Activated naive CD8-positive, alpha-beta T cell treated with anti-CD3 and anti-CD28 coated beads, Interleukin-2, amount 10 ng/mL, durations not matched to agents 7 days and 5 days (primary cell): ENCODE measurements at regions not wholly inside any gene's neighbourhood (a gene's known extent, or its start where the extent isn't known, plus 50 kb on each side); places are given as distances from the start of the nearest gene placed in this dataset.

Experiments used
- ATAC-seq: fragments of 150-1000 bp; cut with Tn5 transposase; one replicate; pipeline ENCODE4 v1.10.0; 2021; ENCODE audit warnings: low read depth, moderate library complexity
- POLR2A ChIA-PET: fragments of 350-600 bp; sonication (Branson Sonifier 250); formaldehyde crosslinking; loops from one replicate; lab custom pipeline; 2021; ENCODE audit warnings: antibody characterized with exemption; lab: Charles Lee
- DNase-seq: peaks from one replicate; pipeline ENCODE4 v3.0.0; 2021
- H3K27ac Mint-ChIP-seq: one replicate; pipeline ENCODE4 v1.8.0; 2022; ENCODE audit warnings: mild to moderate bottlenecking, mixed read lengths
- H3K27me3 Mint-ChIP-seq: one replicate; pipeline ENCODE4 v1.8.0; 2022; ENCODE audit warnings: mild to moderate bottlenecking, moderate library complexity, mixed read lengths
- H3K36me3 Mint-ChIP-seq: one replicate; pipeline ENCODE4 v1.8.0; 2021; ENCODE audit warnings: mild to moderate bottlenecking, mixed read lengths
- H3K4me1 Mint-ChIP-seq: one replicate; pipeline ENCODE4 v1.8.0; 2021; ENCODE audit warnings: mixed read lengths
- H3K4me3 Mint-ChIP-seq: one replicate; pipeline ENCODE4 v1.8.0; 2022; ENCODE audit warnings: mild to moderate bottlenecking, moderate library complexity, mixed read lengths
- H3K9me3 Mint-ChIP-seq: one replicate; pipeline ENCODE4 v1.8.0; 2021; ENCODE audit warnings: mixed read lengths

DNA sequence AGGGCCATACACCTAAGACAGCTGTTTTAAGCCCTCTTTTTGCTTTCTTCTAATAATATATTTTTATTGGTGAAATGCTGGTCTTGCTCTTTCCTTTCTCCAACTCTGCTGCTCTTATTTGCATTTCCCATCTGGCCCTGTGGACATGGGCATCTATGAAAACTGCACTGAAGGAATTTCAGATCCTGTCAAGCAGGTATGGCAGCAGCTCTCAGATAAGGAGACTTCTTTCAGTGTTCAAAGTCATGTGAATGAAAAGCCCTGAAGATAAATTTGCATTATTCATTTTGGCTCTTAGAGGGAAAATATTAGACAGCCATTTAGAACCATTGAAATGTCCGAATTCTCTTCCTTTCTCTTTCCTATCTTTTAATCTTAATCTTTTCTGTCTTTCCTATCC is 668.0 kb upstream of the RIOK2 start:
- POLR2A ChIA-PET: no interaction called here
- Mint-ChIP-seq H3K27ac (no peak overlapping the region), H3K4me3 (no peak overlapping the region), H3K27me3 (no peaks in the 10 kb centered on the region), H3K36me3 (no peaks in the 10 kb centered on the region), H3K4me1 (no peaks in the 10 kb centered on the region), H3K9me3 (no peaks in the 10 kb centered on the region)
- DNase-seq (no peak), ATAC-seq (no peak)

DNA sequence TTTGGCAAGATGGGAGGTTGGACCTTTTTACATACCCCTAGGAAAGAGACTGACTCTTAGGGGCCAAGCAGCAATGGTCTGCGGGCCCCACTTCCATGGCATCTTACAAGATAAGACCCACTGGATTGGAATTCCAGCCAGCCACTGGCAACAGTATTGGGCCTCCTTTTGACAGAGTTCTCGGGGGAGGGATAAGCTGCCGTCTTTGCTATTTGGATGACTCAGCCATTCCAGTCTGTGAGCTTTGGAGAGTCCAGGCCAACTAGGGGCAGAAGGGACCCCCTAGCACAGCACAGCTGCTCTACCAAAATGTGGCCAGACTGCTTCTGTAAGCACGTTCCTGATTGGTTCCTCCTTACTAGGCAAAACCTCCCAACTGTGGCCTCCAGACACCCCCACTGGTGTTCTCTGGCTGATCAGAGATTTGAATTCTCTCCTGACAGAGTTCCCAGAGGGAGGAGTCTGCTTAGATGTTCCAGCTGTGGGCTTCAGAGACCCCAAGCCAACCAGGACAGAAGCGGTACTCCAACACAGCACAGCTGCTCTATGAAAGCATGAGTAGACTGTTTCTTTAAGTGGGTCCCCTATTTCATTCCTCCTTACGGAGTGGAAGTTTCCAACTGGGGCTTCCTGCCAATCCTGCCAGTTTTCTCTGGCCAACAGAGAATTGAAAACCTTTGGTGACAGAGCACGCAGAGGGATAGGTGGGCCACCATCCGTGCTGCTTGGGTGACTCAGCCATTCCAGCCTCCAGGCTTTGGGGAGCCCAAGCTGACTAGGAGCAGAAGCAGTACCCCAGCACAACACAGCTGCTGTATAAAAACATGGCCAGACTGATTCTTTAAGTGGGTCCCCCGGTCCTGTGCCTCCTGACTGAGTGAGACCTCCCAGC is 672.1 kb upstream of the RIOK2 start:
- H3K4me3 Mint-ChIP-seq: no peak overlapping the region
- H3K9me3 Mint-ChIP-seq: peaks cover 5% of the 10 kb centered on the region
- no peak overlapping the region for H3K27ac Mint-ChIP-seq
- no peak for ATAC-seq
- DNase-seq: no peak
- H3K4me1 Mint-ChIP-seq: no peaks in the 10 kb centered on the region
- POLR2A ChIA-PET: no interaction called here
- no peaks in the 10 kb centered on the region for H3K27me3 Mint-ChIP-seq
- H3K36me3 Mint-ChIP-seq: no peaks in the 10 kb centered on the region

DNA sequence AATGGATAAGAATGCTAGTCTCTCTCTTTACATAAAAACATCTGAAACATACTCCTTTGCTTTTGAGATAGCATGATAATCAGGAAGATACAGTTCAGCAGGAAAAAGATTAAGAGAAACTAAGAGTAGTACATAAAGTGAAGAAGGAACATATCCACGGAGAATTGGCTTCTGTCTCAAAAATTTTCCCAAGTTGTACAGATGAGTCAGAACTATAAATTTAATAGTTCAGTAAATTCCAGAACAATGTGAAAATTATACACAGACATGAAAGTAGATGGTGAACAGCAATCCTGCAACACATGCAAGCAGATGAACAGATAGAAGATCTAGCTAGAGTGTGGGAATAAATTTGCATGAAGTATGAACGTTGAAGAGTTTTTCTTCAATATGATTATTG is 691.4 kb upstream of the RIOK2 start:
- Mint-ChIP-seq H3K9me3 (no peaks in the 10 kb centered on the region), H3K4me1 (no peaks in the 10 kb centered on the region), H3K27ac (no peak overlapping the region), H3K36me3 (no peaks in the 10 kb centered on the region), H3K27me3 (no peaks in the 10 kb centered on the region), H3K4me3 (no peak overlapping the region)
- POLR2A ChIA-PET: no interaction called here
- DNase-seq: no peak
- ATAC-seq: no peak

DNA sequence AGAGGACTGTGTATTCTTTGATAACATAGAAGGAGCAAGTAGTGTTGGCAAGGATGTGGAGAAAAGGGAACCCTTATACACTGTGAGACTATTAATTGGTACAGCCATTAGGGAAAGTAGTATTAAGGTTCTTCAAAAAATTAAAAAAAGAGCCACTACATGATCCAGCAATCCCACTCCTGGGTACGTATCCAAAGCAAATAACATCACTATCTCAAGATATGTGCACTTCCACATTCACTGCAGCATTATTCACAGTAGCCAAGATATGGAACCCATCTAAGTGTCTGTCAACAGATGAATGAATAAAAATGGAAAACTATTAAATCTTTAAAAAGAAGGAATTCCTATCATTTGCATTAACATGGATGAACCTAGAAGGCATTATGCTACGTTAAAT is 693.2 kb upstream of the RIOK2 start:
- Mint-ChIP-seq H3K36me3 (no peaks in the 10 kb centered on the region), H3K27me3 (no peaks in the 10 kb centered on the region), H3K9me3 (no peaks in the 10 kb centered on the region), H3K4me1 (no peaks in the 10 kb centered on the region), H3K27ac (no peak overlapping the region), H3K4me3 (no peak overlapping the region)
- ATAC-seq (no peak), DNase-seq (no peak)
- POLR2A ChIA-PET: no interaction called here

GRCh38 chr5:97877588-97877987 is 694.5 kb upstream of the RIOK2 start:
- no peak overlapping the region for H3K4me3 Mint-ChIP-seq
- H3K27ac Mint-ChIP-seq: no peak overlapping the region
- no peaks in the 10 kb centered on the region for H3K36me3 Mint-ChIP-seq
- no peaks in the 10 kb centered on the region for H3K27me3 Mint-ChIP-seq
- H3K4me1 Mint-ChIP-seq: no peaks in the 10 kb centered on the region
- no peak for ATAC-seq
- POLR2A ChIA-PET: no interaction called here
- H3K9me3 Mint-ChIP-seq: no peaks in the 10 kb centered on the region
- DNase-seq: no peak

DNA sequence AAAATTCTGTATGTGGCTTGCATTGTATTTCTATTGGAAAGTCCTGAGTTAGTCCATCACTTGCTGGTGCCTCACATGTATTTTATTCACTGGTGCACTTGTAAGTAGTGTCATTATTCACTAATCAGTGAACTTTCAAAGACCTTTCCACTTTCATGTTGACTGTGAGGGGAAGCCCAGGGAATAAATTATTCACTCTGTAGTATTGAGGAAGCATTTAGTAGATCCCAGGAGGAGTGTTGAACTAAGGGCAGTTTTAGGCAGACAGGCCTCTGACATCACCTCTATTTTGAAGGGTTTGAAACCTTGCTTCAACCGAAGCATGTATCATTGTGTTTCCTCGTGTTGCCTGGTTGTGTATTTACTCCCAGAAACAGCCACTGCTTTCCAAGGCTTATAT is 705.4 kb upstream of the RIOK2 start:
- H3K27ac Mint-ChIP-seq: no peak overlapping the region
- H3K9me3 Mint-ChIP-seq: no peaks in the 10 kb centered on the region
- H3K36me3 Mint-ChIP-seq: no peaks in the 10 kb centered on the region
- ATAC-seq (no peak), DNase-seq (no peak)
- no peaks in the 10 kb centered on the region for H3K4me1 Mint-ChIP-seq
- POLR2A ChIA-PET: no interaction called here
- H3K27me3 Mint-ChIP-seq: no peaks in the 10 kb centered on the region
- no peak overlapping the region for H3K4me3 Mint-ChIP-seq

- Mint-ChIP-seq H3K9me3 (no peaks in the 10 kb centered on the region), H3K4me3 (no peak overlapping the region), H3K4me1 (no peaks in the 10 kb centered on the region), H3K36me3 (no peaks in the 10 kb centered on the region), H3K27ac (no peak overlapping the region), H3K27me3 (no peaks in the 10 kb centered on the region)
- no peak for DNase-seq
- POLR2A ChIA-PET: no interaction called here
- no peak for ATAC-seq
These were observed 708.9 kb upstream of the RIOK2 start for GRCh38 chr5:97891971-97892370.

DNA sequence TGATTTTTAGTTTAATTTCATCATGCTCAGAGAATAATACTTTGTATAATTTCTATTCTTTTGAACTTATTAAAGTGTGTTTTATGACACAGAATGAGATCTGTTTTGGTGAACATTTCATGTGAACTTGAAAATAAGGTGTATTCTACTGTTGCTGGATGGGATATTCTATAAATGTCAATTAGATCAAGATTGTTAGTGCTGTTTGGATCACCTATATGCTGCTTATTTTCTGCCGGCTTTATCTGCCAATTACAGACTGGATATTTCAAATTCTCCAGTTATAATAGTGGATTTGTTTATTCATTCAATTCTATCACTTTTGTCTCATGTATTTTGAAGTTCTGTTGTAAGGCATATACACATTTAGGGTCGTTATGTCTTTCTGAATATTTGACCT is 720.7 kb upstream of the RIOK2 start:
- H3K27me3 Mint-ChIP-seq: no peaks in the 10 kb centered on the region
- H3K4me3 Mint-ChIP-seq: no peak overlapping the region
- no peaks in the 10 kb centered on the region for H3K36me3 Mint-ChIP-seq
- POLR2A ChIA-PET: no interaction called here
- DNase-seq (no peak), ATAC-seq (no peak)
- no peaks in the 10 kb centered on the region for H3K4me1 Mint-ChIP-seq
- H3K9me3 Mint-ChIP-seq: no peaks in the 10 kb centered on the region
- H3K27ac Mint-ChIP-seq: no peak overlapping the region

GRCh38 chr5:97906135-97906534 is 723.1 kb upstream of the RIOK2 start:
- Mint-ChIP-seq H3K27ac (no peak overlapping the region), H3K9me3 (no peaks in the 10 kb centered on the region), H3K27me3 (no peaks in the 10 kb centered on the region), H3K36me3 (no peaks in the 10 kb centered on the region), H3K4me1 (no peaks in the 10 kb centered on the region), H3K4me3 (no peak overlapping the region)
- DNase-seq (no peak), ATAC-seq (no peak)
- POLR2A ChIA-PET: no interaction called here

GRCh38 chr5:97907646-97908400 is 724.8 kb upstream of the RIOK2 start:
- Mint-ChIP-seq H3K9me3 (no peaks in the 10 kb centered on the region), H3K27me3 (no peaks in the 10 kb centered on the region), H3K4me3 (no peak overlapping the region), H3K27ac (no peak overlapping the region), H3K36me3 (no peaks in the 10 kb centered on the region), H3K4me1 (no peaks in the 10 kb centered on the region)
- no peak for ATAC-seq
- POLR2A ChIA-PET: no interaction called here
- DNase-seq: no peak

- no peaks in the 10 kb centered on the region for H3K27me3 Mint-ChIP-seq
- no peak for DNase-seq
- POLR2A ChIA-PET: no interaction called here
- H3K4me1 Mint-ChIP-seq: no peaks in the 10 kb centered on the region
- no peaks in the 10 kb centered on the region for H3K36me3 Mint-ChIP-seq
- no peak overlapping the region for H3K27ac Mint-ChIP-seq
- ATAC-seq: no peak
- no peaks in the 10 kb centered on the region for H3K9me3 Mint-ChIP-seq
- H3K4me3 Mint-ChIP-seq: no peak overlapping the region
These were observed 726.5 kb upstream of the RIOK2 start for GRCh38 chr5:97909541-97909940.

- Mint-ChIP-seq H3K27me3 (no peaks in the 10 kb centered on the region), H3K9me3 (no peaks in the 10 kb centered on the region), H3K4me1 (no peaks in the 10 kb centered on the region), H3K27ac (no peak overlapping the region), H3K36me3 (no peaks in the 10 kb centered on the region), H3K4me3 (no peak overlapping the region)
- no peak for ATAC-seq
- DNase-seq: no peak
- POLR2A ChIA-PET: no interaction called here
These were observed 731.4 kb upstream of the RIOK2 start for GRCh38 chr5:97914483-97914882.

DNA sequence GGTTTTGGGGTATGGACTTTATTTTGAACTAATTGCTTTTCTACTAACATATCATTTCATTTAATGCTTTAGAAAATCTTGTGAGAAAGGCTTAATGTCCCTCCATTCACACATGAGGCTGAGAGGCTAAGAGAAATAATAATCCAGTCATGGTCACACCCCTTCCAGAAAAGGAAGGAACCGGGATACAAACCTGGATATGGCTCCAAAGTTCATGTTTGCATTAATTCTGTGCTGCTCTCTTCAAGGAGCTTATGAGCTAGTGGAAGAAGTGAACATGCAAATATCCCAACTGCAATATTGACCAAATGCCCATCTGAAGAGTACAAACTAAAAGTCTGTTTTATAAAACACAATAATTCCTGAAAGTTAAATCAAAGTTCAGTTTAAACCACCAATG is 732.1 kb upstream of the RIOK2 start:
- Mint-ChIP-seq H3K36me3 (no peaks in the 10 kb centered on the region), H3K27ac (no peak overlapping the region), H3K9me3 (no peaks in the 10 kb centered on the region), H3K4me1 (no peaks in the 10 kb centered on the region), H3K27me3 (no peaks in the 10 kb centered on the region), H3K4me3 (no peak overlapping the region)
- POLR2A ChIA-PET: no interaction called here
- DNase-seq: no peak
- ATAC-seq: no peak

- no peaks in the 10 kb centered on the region for H3K9me3 Mint-ChIP-seq
- DNase-seq (no peak), ATAC-seq (no peak)
- no peaks in the 10 kb centered on the region for H3K27me3 Mint-ChIP-seq
- no peaks in the 10 kb centered on the region for H3K36me3 Mint-ChIP-seq
- POLR2A ChIA-PET: no interaction called here
- H3K4me3 Mint-ChIP-seq: no peak overlapping the region
- H3K4me1 Mint-ChIP-seq: no peaks in the 10 kb centered on the region
- no peak overlapping the region for H3K27ac Mint-ChIP-seq
These were observed 735.0 kb upstream of the RIOK2 start for GRCh38 chr5:97918057-97918456.
